B cell (primary cell): ENCODE measurements at regions not wholly inside any gene's neighbourhood (a gene's known extent, or its start where the extent isn't known, plus 50 kb on each side); places are given as distances from the start of the nearest gene placed in this dataset.

Experiments
- ATAC-seq: fragments of 200-7000 bp; cut with Tn5 transposase; one replicate; pipeline ENCODE4 v1.10.0; 2021; ENCODE audit warnings: low read depth, mild to moderate bottlenecking, moderate number of reproducible peaks, moderate library complexity
- CTCF ChIA-PET: fragments of 350-600 bp; sonication (Branson Sonifier 250); formaldehyde crosslinking; loops from one replicate; lab custom pipeline; 2021; ENCODE audit warnings: antibody characterized with exemption, inconsistent platforms; lab: Charles Lee
- POLR2A ChIA-PET: fragments of 350-600 bp; sonication (Branson Sonifier 250); formaldehyde crosslinking; loops from one replicate; lab custom pipeline; 2021; ENCODE audit warnings: antibody characterized with exemption; lab: Charles Lee
- DNase-seq: peaks from one replicate; pipeline ENCODE4 v3.0.0; 2013
- H2AFZ ChIP-seq: 2 replicates; pipeline ENCODE4 v1.6.1; 2012; ENCODE audit warnings: mild to moderate bottlenecking, low read depth, low read length; ENCODE audit not compliant: insufficient read depth, poor library complexity, severe bottlenecking
- H3K27ac ChIP-seq, 2 donors: 1 replicate in 1 of 2; 2 replicates in 1 of 2; pipeline ENCODE4 v1.5.1; 2012 to 2013; ENCODE audit warnings: low read length in 2 of 2, mild to moderate bottlenecking in 2 of 2, moderate library complexity in 1 of 2
- H3K27me3 ChIP-seq, 4 experiments: fragments of 200-600 bp in 1 of 4; sonication (generic) in 1 of 4; replicated peaks in 1 of 4; 1 replicate in 2 of 4; 2 replicates in 2 of 4; pipeline versions ENCODE4 v1.6.1 to v1.7.0; 2013 to 2016; ENCODE audit warnings: low read length in 3 of 4, mild to moderate bottlenecking in 2 of 4, mixed read lengths in 1 of 4, moderate library complexity in 1 of 4; ENCODE audit not compliant: insufficient read depth in 4 of 4, control insufficient read depth in 3 of 4; ENCODE audit errors: control extremely low read depth in 1 of 4
- H3K36me3 ChIP-seq, 2 experiments: replicated peaks in 1 of 2; 1 replicate in 1 of 2; 2 replicates in 1 of 2; pipeline versions ENCODE4 v1.6.1 to v1.7.1; 2013; ENCODE audit warnings: low read length in 1 of 2; ENCODE audit not compliant: insufficient read depth in 2 of 2, control insufficient read depth in 1 of 2; ENCODE audit errors: control extremely low read depth in 1 of 2, extremely low read depth in 1 of 2
- H3K4me1 ChIP-seq, 2 donors: fragments of 200-600 bp in 1 of 2; sonication (generic) in 1 of 2; 1 replicate in 1 of 2; 2 replicates in 1 of 2; pipeline versions ENCODE4 v1.5.1 to v1.6.1; 2013 to 2017; ENCODE audit warnings: low read length in 2 of 2; ENCODE audit not compliant: control insufficient read depth in 2 of 2, insufficient read depth in 2 of 2
- H3K4me2 ChIP-seq: replicated peaks from 2 replicates; pipeline ENCODE3; 2012; ENCODE audit warnings: mild to moderate bottlenecking, low read depth, low read length; ENCODE audit not compliant: poor library complexity, severe bottlenecking
- H3K4me3 ChIP-seq, 5 experiments: fragments of 200-600 bp in 1 of 5; sonication (generic) in 1 of 5; 1 replicate in 3 of 5; 2 replicates in 2 of 5; pipeline versions ENCODE4 v1.5.1 to v1.7.0; 2011 to 2016; ENCODE audit warnings: low read length in 4 of 5, mild to moderate bottlenecking in 4 of 5, low read depth in 2 of 5, control low read depth in 1 of 5, moderate library complexity in 1 of 5; ENCODE audit not compliant: insufficient read depth in 1 of 5; ENCODE audit errors: control extremely low read depth in 1 of 5, extremely low read depth in 1 of 5
- H3K79me2 ChIP-seq: fragments of 200-600 bp; sonication (generic); one replicate; pipeline ENCODE4 v1.6.0; 2016; ENCODE audit warnings: low read length; ENCODE audit not compliant: control insufficient read depth, insufficient read depth
- H3K9ac ChIP-seq: fragments of 200-600 bp; sonication (generic); 2 replicates; pipeline ENCODE4 v1.6.1; 2017; ENCODE audit warnings: mild to moderate bottlenecking, low read length, moderate library complexity
- H3K9me3 ChIP-seq, 3 donors: one replicate each; pipeline versions ENCODE4 v1.6.1 to v1.7.1; 2013; ENCODE audit warnings: low read length in 2 of 3; ENCODE audit not compliant: control insufficient read depth in 2 of 3, insufficient read depth in 1 of 3; ENCODE audit errors: control extremely low read depth in 1 of 3
- H4K20me1 ChIP-seq: 2 replicates; pipeline ENCODE4 v1.6.0; 2012; ENCODE audit warnings: mild to moderate bottlenecking, low read length; ENCODE audit not compliant: insufficient read depth, control insufficient read depth, poor library complexity, severe bottlenecking
- H3K27ac Mint-ChIP-seq: one replicate; pipeline ENCODE4 v1.8.0; 2021; ENCODE audit warnings: mixed read lengths
- H3K27me3 Mint-ChIP-seq: one replicate; pipeline ENCODE4 v1.8.0; 2021; ENCODE audit warnings: mixed read lengths
- H3K4me1 Mint-ChIP-seq: one replicate; pipeline ENCODE4 v1.8.0; 2021; ENCODE audit warnings: mixed read lengths
- H3K4me3 Mint-ChIP-seq: one replicate; pipeline ENCODE4 v1.8.0; 2021; ENCODE audit warnings: mixed read lengths
- H3K9me3 Mint-ChIP-seq: one replicate; pipeline ENCODE4 v1.8.0; 2022; ENCODE audit warnings: mixed read lengths; ENCODE audit not compliant: insufficient read depth
- EZH2 ChIP-seq: IDR thresholded peaks from 2 replicates; pipeline ENCODE4 v1.6.1; 2012; ENCODE audit warnings: borderline replicate concordance, low read depth, mild to moderate bottlenecking, moderate library complexity, low read length; ENCODE audit not compliant: insufficient read depth, poor library complexity, severe bottlenecking
- WGBS: methylation state at CpG from one replicate; pipeline ENCODE4 v1.1.5; 2013; ENCODE audit warnings: missing lambda C conversion rate; ENCODE audit not compliant: insufficient coverage; 5-methylcytosine and 5-hydroxymethylcytosine counted together
- intact Hi-C: fragments of 100-400 bp; cut with micrococcal nuclease; formaldehyde crosslinking; loops from one replicate; pipeline ENCODE4 v1.10.0; 2022
- TF ChIP-seq, protein P1 (sequence below): fragments of 200-600 bp; IDR thresholded peaks from one replicate; pipeline ENCODE4 v1.8.0; 2022; ENCODE audit warnings: antibody characterized with exemption, mild to moderate bottlenecking

DNA sequence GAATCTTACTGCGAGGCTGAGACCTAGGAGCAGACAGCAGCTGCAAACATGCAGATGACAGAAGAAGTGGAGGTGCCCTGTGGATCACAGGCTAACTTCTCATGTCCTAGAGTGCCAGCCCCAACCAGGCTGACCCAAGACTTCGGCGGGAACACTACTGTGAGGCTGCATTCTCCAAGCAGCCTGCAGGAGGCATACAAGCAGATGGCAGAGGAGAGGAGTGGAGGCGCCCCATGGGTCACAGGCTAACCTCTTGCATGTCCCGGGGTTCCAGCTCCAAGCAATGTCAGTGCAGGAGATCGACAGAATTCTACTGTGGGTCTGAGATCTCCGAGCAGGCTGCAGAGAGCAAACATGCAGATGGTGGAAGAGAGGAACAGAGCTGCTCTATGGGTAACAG, 98.1 kb upstream of the ZNF678 start:
- no peak overlapping the region for H3K4me3 Mint-ChIP-seq
- POLR2A ChIA-PET: no interaction called here
- DNase-seq (no peak), ATAC-seq (no peak)
- H3K27me3 Mint-ChIP-seq: peaks cover 1% of the 10 kb centered on the region
- H3K36me3 ChIP-seq: no peaks in the 10 kb centered on the region
- no peak overlapping the region for H3K27ac ChIP-seq
- intact Hi-C loops: no loop called here
- TF ChIP-seq, protein P1, sequence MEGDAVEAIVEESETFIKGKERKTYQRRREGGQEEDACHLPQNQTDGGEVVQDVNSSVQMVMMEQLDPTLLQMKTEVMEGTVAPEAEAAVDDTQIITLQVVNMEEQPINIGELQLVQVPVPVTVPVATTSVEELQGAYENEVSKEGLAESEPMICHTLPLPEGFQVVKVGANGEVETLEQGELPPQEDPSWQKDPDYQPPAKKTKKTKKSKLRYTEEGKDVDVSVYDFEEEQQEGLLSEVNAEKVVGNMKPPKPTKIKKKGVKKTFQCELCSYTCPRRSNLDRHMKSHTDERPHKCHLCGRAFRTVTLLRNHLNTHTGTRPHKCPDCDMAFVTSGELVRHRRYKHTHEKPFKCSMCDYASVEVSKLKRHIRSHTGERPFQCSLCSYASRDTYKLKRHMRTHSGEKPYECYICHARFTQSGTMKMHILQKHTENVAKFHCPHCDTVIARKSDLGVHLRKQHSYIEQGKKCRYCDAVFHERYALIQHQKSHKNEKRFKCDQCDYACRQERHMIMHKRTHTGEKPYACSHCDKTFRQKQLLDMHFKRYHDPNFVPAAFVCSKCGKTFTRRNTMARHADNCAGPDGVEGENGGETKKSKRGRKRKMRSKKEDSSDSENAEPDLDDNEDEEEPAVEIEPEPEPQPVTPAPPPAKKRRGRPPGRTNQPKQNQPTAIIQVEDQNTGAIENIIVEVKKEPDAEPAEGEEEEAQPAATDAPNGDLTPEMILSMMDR: no peak
- TF ChIP-seq EZH2: no peak
- no peaks in the 10 kb centered on the region for H3K9me3 ChIP-seq
- no peaks in the 10 kb centered on the region for H3K4me1 ChIP-seq
- no peak overlapping the region for H2AFZ ChIP-seq
- no peak overlapping the region for H3K4me2 ChIP-seq
- no peaks in the 10 kb centered on the region for H4K20me1 ChIP-seq
- H3K27ac Mint-ChIP-seq: no peak overlapping the region
- CTCF ChIA-PET: no interaction called here
- no peak overlapping the region for H3K9ac ChIP-seq
- no peaks in the 10 kb centered on the region for H3K27me3 ChIP-seq
- H3K9me3 Mint-ChIP-seq: peaks cover under 1% of the 10 kb centered on the region
- H3K4me3 ChIP-seq: no peak overlapping the region
- WGBS: 86% methylated on average over 7 of the region's 7 CpGs
- H3K4me1 Mint-ChIP-seq: no peaks in the 10 kb centered on the region
- H3K79me2 ChIP-seq: no peaks in the 10 kb centered on the region

- 57% methylated on average over 1 of the region's 1 CpG for WGBS
- H3K4me3 Mint-ChIP-seq: no peak overlapping the region
Observed at GRCh38 chr1:227459977-227460376, 103.4 kb upstream of the ZNF678 start.

More at GRCh38 chr1:227459977-227460376, 103.4 kb upstream of the ZNF678 start:
- H3K79me2 ChIP-seq: no peaks in the 10 kb centered on the region
- no peak for DNase-seq
- intact Hi-C loops: no loop called here
- H2AFZ ChIP-seq: no peak overlapping the region
- no peaks in the 10 kb centered on the region for H3K9me3 ChIP-seq
- H3K36me3 ChIP-seq: no peaks in the 10 kb centered on the region
- H3K9ac ChIP-seq: no peak overlapping the region
- TF ChIP-seq, protein P1: no peak
- no peak for TF ChIP-seq EZH2
- no peaks in the 10 kb centered on the region for H4K20me1 ChIP-seq
- H3K27me3 ChIP-seq: no peaks in the 10 kb centered on the region
- H3K27ac ChIP-seq: no peak overlapping the region
- no peak overlapping the region for H3K27ac Mint-ChIP-seq
- POLR2A ChIA-PET: no interaction called here
- no peak overlapping the region for H3K4me3 ChIP-seq
- H3K9me3 Mint-ChIP-seq: no peaks in the 10 kb centered on the region
- peaks cover 17% of the 10 kb centered on the region for H3K27me3 Mint-ChIP-seq
- no peaks in the 10 kb centered on the region for H3K4me1 Mint-ChIP-seq
- no peaks in the 10 kb centered on the region for H3K4me1 ChIP-seq
- H3K4me2 ChIP-seq: no peak overlapping the region
- no peak for ATAC-seq
- CTCF ChIA-PET: no interaction called here
